Mucosa of rectum (tissue), 2 donors: ENCODE measurements at regions not wholly inside any gene's neighbourhood (a gene's known extent, or its start where the extent isn't known, plus 50 kb on each side); places are given as distances from the start of the nearest gene placed in this dataset.

Experiments used
- H3K27ac ChIP-seq, 2 donors: one replicate each; pipeline ENCODE4 v1.7.0; 2013; ENCODE audit warnings: inconsistent platforms in 2 of 2, low read depth in 2 of 2, low read length in 2 of 2
- H3K27me3 ChIP-seq, 2 donors: one replicate each; pipeline ENCODE4 v1.7.0; 2013; ENCODE audit warnings: low read length in 2 of 2; ENCODE audit not compliant: control insufficient read depth in 2 of 2, insufficient read depth in 2 of 2
- H3K36me3 ChIP-seq, 2 donors: one replicate each; pipeline ENCODE4 v1.7.0; 2013; ENCODE audit warnings: low read length in 2 of 2; ENCODE audit not compliant: control insufficient read depth in 2 of 2, insufficient read depth in 2 of 2
- H3K4me1 ChIP-seq, 2 donors: one replicate each; pipeline ENCODE4 v1.7.0; 2013; ENCODE audit warnings: low read length in 2 of 2, mild to moderate bottlenecking in 1 of 2; ENCODE audit not compliant: control insufficient read depth in 2 of 2, insufficient read depth in 2 of 2
- H3K4me3 ChIP-seq, 2 donors: one replicate each; pipeline ENCODE4 v1.7.0; 2013; ENCODE audit warnings: low read length in 2 of 2
- H3K9ac ChIP-seq, 2 donors: one replicate each; pipeline ENCODE4 v1.7.0; 2013; ENCODE audit warnings: low read length in 2 of 2, low read depth in 1 of 2, mild to moderate bottlenecking in 1 of 2
- H3K9me3 ChIP-seq, 2 donors: one replicate each; pipeline ENCODE4 v1.7.0; 2013; ENCODE audit warnings: low read length in 2 of 2; ENCODE audit not compliant: control insufficient read depth in 2 of 2
- donor health status: healthy.
- donor health status: Normal muscosa, but diverticular disease.

GRCh38 chr2:12813166-12813565 lies 96.4 kb downstream of the TRIB2 start:
- H3K9ac ChIP-seq: no peak overlapping the region

GRCh38 chr2:12816379-12817306 lies 99.9 kb downstream of the TRIB2 start:
- Histone ChIP-seq H3K27me3 (no peaks in the 10 kb centered on the region), H3K4me3 (no peak overlapping the region), H3K4me1 (no peaks in the 10 kb centered on the region), H3K9me3 (no peaks in the 10 kb centered on the region), H3K27ac (no peak overlapping the region), H3K36me3 (no peaks in the 10 kb centered on the region), H3K9ac (no peak overlapping the region)

More at GRCh38 chr2:12813166-12813565, 96.4 kb downstream of the TRIB2 start:
- Histone ChIP-seq H3K27ac (no peak overlapping the region), H3K4me1 (no peaks in the 10 kb centered on the region), H3K36me3 (no peaks in the 10 kb centered on the region), H3K27me3 (no peaks in the 10 kb centered on the region), H3K4me3 (no peak overlapping the region), H3K9me3 (no peaks in the 10 kb centered on the region)

- no peaks in the 10 kb centered on the region for H3K4me1 ChIP-seq
- H3K27me3 ChIP-seq: no peaks in the 10 kb centered on the region
- no peak overlapping the region for H3K4me3 ChIP-seq
- H3K9ac ChIP-seq: no peak overlapping the region
- no peaks in the 10 kb centered on the region for H3K36me3 ChIP-seq
- no peaks in the 10 kb centered on the region for H3K9me3 ChIP-seq
- H3K27ac ChIP-seq: no peak overlapping the region
These were observed 101.1 kb downstream of the TRIB2 start for GRCh38 chr2:12817870-12818269.

- Histone ChIP-seq H3K9me3 (no peaks in the 10 kb centered on the region), H3K27me3 (no peaks in the 10 kb centered on the region), H3K9ac (no peak overlapping the region), H3K27ac (peak overlapping the region; percentile 2 to 59), H3K36me3 (no peaks in the 10 kb centered on the region), H3K4me3 (no peak overlapping the region), H3K4me1 (no peaks in the 10 kb centered on the region)
These were observed 101.8 kb downstream of the TRIB2 start for GRCh38 chr2:12818416-12819102.

- Histone ChIP-seq H3K4me3 (no peak overlapping the region), H3K27ac (peak overlapping the region; percentile 33 to 59), H3K36me3 (no peaks in the 10 kb centered on the region), H3K9ac (no peak overlapping the region), H3K4me1 (no peaks in the 10 kb centered on the region), H3K9me3 (no peaks in the 10 kb centered on the region), H3K27me3 (no peaks in the 10 kb centered on the region)
These were observed 102.4 kb downstream of the TRIB2 start for GRCh38 chr2:12819103-12819475.

GRCh38 chr2:12819721-12820120 lies 103.0 kb downstream of the TRIB2 start:
- H3K9me3 ChIP-seq: no peaks in the 10 kb centered on the region
- H3K36me3 ChIP-seq: no peaks in the 10 kb centered on the region
- H3K27ac ChIP-seq: peak overlapping the region; percentile 24 to 33
- no peaks in the 10 kb centered on the region for H3K4me1 ChIP-seq
- no peak overlapping the region for H3K9ac ChIP-seq
- no peaks in the 10 kb centered on the region for H3K27me3 ChIP-seq
- H3K4me3 ChIP-seq: no peak overlapping the region

GRCh38 chr2:12821656-12822055 lies 104.9 kb downstream of the TRIB2 start:
- Histone ChIP-seq H3K27ac (no peak overlapping the region), H3K4me3 (no peak overlapping the region), H3K36me3 (no peaks in the 10 kb centered on the region), H3K9me3 (no peaks in the 10 kb centered on the region), H3K9ac (no peak overlapping the region), H3K27me3 (no peaks in the 10 kb centered on the region), H3K4me1 (no peaks in the 10 kb centered on the region)

GRCh38 chr2:12824351-12824777 lies 107.6 kb downstream of the TRIB2 start:
- Histone ChIP-seq H3K4me3 (no peak overlapping the region), H3K9me3 (no peaks in the 10 kb centered on the region), H3K27me3 (no peaks in the 10 kb centered on the region), H3K9ac (no peak overlapping the region), H3K4me1 (no peaks in the 10 kb centered on the region), H3K27ac (peak overlapping the region; percentile 23 to 46), H3K36me3 (no peaks in the 10 kb centered on the region)

GRCh38 chr2:12824778-12825379 lies 108.1 kb downstream of the TRIB2 start:
- no peaks in the 10 kb centered on the region for H3K36me3 ChIP-seq
- H3K4me1 ChIP-seq: no peaks in the 10 kb centered on the region
- peak overlapping the region; percentile 23 to 46 for H3K27ac ChIP-seq
- H3K4me3 ChIP-seq: no peak overlapping the region
- H3K27me3 ChIP-seq: no peaks in the 10 kb centered on the region
- no peak overlapping the region for H3K9ac ChIP-seq
- no peaks in the 10 kb centered on the region for H3K9me3 ChIP-seq

GRCh38 chr2:12826781-12827180 lies 110.0 kb downstream of the TRIB2 start:
- no peak overlapping the region for H3K27ac ChIP-seq
- H3K27me3 ChIP-seq: no peaks in the 10 kb centered on the region
- no peaks in the 10 kb centered on the region for H3K9me3 ChIP-seq
- H3K4me3 ChIP-seq: no peak overlapping the region
- H3K9ac ChIP-seq: no peak overlapping the region
- no peaks in the 10 kb centered on the region for H3K4me1 ChIP-seq
- H3K36me3 ChIP-seq: no peaks in the 10 kb centered on the region
